Retina (tissue), 1 donor: ENCODE measurements at regions not wholly inside any gene's neighbourhood (a gene's known extent, or its start where the extent isn't known, plus 50 kb on each side); places are given as distances from the start of the nearest gene placed in this dataset.

ENCODE experiments used
- DNase-seq: peaks from one replicate; pipeline ENCODE4 v3.0.0-alpha.2; 2016

DNA sequence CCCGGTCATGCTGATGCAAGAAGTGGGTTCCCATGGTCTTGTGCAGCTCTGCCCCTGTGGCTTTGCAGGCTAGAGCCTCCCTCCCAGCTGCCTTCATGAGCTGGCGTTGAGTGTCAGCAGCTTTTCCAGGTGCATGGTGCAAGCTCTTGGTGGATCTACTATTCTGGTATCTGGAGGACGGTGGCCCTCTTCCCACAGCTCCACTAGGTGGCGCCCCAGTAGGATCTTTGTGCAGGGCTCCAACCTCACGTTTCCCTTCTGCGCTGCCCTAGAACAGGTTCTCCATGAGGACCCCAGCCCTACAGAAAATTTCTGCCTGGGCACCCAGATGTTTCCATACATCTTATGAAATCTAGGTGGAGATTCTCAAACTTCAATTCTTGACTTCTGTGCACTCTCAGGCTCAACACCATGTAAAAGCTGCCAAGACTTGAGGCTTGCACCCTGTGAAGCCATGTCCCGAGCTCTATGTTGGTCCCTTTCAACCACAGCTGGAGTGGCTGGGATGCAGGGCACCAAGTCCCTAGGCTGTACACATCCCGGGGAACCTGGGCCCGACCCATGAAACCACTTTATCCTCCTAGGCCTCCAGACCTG, 238.4 kb upstream of the MDFIC2 start:
- peak; percentile 22 for DNase-seq

DNA sequence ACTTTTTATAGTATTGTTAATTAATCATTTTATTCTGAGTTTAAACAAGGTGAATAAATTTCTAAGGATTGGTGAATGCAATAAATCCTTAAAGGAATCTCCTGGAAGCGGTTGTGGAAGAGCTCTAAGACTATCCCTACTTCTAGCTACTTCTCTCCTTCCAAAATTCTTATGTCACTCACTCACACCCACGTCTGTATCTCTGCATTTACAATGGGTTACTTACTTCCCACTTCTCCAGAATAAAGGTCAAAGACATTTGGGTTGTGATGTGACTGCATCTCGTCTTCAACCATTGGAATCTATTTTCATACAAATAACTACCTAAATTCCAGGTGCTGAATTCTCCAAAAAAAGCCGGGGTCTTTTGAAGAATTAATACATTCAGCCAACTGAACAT, 234.2 kb upstream of the MDFIC2 start:
- no peak for DNase-seq

GRCh38 chr3:70543493-70543892, 231.1 kb upstream of the MDFIC2 start:
- DNase-seq: no peak

GRCh38 chr3:70539908-70540307, 227.5 kb upstream of the MDFIC2 start:
- DNase-seq: no peak

GRCh38 chr3:70532806-70533205, 220.4 kb upstream of the MDFIC2 start:
- DNase-seq: no peak

GRCh38 chr3:70531838-70532489, 219.5 kb upstream of the MDFIC2 start:
- no peak for DNase-seq

- DNase-seq: peak; percentile 44
Observed at GRCh38 chr3:70531063-70531657, 218.7 kb upstream of the MDFIC2 start.

- no peak for DNase-seq
Observed at GRCh38 chr3:70530626-70531025, 218.2 kb upstream of the MDFIC2 start.

GRCh38 chr3:70527026-70527425, 214.6 kb upstream of the MDFIC2 start:
- DNase-seq: no peak

DNA sequence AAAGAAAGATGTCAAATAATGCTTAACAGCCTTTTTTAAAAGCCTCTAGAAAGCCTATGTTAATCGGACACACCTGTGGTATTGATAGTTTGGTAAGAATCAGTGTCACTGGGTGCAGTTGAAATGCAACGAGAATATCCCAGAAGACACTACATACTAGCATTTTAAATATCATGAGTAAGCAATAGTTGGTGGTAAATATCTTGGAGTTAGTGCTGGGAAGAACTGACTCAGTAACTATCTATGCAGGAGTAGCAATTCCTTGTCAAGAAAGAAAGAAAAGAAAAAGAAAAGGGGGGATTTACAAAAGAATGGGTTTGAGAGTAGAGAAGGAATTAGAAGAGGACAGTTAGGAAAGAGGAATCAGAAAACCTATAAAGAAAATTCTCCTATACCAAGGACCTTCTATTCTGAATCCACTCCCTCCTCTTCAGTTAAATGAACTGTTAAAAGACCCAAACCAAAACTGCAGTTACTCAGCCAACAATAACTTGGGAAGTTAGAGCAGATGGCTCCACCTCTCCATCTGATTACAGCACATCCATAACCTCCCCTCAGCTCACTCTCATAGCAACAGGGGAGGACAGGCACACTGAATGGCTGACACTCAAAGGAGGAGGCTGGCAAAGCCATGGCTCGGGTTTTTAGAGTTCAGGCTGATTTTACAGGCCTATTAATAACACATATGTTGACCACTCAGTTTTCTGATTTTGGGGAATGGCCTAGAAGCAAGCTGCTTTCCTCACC, 207.6 kb upstream of the MDFIC2 start:
- no peak for DNase-seq

DNA sequence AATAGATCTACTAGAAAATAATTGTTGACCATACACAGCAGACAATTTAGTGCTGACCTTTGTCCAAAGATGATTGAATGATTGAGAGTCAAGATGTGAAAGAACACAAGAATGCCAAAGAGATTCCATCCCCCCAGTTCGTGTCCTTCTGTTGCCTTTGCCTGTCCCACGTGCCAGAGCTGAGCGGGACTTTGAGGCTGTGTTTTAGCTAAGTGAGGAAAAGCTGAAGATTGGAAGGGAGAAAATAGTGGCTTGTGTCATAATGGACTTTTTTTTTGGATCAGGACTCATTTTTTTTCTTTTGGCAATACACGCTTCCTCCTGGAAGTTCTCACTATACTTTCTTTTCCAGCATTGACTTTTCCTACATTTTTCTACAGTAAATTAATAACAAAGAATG, 206.6 kb upstream of the MDFIC2 start:
- DNase-seq: no peak

GRCh38 chr3:70518356-70518755, 205.9 kb upstream of the MDFIC2 start:
- no peak for DNase-seq

DNA sequence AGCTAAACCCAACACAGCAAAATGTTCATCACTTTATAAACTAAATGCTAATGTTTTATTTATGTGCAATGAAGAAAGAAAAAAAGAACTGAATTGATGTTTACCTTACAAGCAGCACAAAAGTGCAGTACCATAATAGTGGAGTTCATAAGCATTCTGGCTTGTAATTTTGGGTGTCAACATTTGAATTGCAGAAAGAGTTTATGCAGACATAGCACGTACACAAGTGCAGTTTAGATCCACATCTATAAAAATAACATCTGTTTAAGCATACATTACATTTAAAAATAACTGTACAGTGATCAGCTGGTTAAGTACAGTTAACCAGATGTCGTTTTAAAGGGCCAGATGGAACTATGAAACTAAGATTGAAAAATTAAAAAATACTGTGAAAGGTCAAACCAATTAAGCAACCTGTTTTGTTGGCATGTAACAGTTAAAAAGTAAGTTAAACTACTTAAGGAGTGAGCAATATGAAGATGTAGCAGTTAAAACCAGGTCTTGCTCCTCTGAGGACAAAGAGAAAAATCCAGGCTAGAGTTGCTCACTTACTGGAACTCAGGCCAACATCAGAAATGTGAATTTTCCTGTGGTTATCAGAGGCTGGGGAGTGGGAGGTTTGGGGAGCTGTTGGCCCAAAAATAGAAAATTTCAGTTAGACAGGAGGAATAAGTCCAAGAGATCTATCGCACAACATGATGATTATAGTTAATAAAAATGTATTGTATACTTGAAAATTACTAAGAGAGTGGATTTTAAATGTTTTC, 204.9 kb upstream of the MDFIC2 start:
- no peak for DNase-seq

DNA sequence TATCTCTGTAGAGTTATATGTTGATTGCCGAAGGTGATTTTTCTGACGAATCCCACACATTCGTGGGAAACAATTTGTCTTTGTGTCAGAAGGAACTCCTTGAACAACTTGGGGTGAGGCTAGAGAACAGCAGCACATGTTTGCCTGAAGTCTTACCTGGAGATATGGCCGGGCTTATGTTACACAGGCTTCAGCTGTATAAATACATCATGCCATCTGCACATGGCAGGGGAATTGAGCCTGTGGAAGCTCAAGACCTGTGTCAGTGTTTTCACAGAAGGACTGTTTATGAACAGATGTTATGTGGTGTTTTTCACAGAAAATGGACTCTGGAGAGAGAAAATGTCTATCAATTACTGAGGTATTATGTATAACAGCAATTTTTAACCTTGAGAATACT, 203.6 kb upstream of the MDFIC2 start:
- no peak for DNase-seq

DNA sequence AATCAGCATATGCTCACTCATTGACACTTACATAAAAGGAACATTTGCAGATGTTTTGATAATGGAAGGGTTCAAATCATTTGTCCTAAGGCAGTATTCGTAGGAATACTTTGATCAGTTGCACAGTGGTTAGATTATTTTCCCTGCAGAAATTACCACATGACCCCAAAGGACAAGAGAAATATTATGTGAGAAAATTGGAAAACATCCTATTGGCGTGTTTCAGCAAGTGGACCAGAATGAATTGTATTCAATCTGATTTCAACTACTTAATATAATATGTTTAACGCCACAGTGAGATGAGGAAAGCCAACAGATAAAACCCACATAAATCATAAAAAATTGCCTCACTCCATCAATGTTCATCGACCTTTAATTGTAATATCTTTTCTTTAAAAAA, 195.0 kb upstream of the MDFIC2 start:
- DNase-seq: no peak

- DNase-seq: no peak
Observed at GRCh38 chr3:70506775-70507174, 194.3 kb upstream of the MDFIC2 start.

- DNase-seq: no peak
Observed at GRCh38 chr3:70501561-70501960, 189.1 kb upstream of the MDFIC2 start.

DNA sequence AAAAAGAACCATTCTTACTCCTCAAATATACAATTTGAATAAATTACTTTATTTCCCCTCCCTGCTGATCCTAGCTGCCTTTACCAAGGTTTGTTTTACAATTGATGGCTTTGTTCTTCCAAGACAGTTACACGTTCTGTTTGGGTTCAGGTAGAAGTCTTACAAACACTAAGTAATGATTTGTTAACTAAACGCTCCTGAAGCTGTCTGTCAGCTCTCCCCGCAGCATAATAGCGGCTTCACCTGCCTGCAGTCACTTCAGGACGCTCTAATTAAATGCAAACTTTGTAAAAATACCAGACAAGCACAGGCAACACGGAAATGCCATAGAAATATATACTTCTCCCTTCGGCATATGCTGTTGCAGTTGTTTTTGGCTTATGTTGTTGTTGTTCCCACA, 176.4 kb upstream of the MDFIC2 start:
- no peak for DNase-seq

GRCh38 chr3:70488131-70488530, 175.7 kb upstream of the MDFIC2 start:
- DNase-seq: no peak

GRCh38 chr3:70486414-70487017, 174.1 kb upstream of the MDFIC2 start:
- DNase-seq: no peak

- DNase-seq: no peak
Observed at GRCh38 chr3:70476174-70476573, 163.7 kb upstream of the MDFIC2 start.

- no peak for DNase-seq
Observed at GRCh38 chr3:70471464-70472342, 159.3 kb upstream of the MDFIC2 start.
